K562 (cell line): ENCODE measurements at regions not wholly inside any gene's neighbourhood (a gene's known extent, or its start where the extent isn't known, plus 50 kb on each side); places are given as distances from the start of the nearest gene placed in this dataset.

Source experiments
- ATAC-seq: fragments of 200-7000 bp; cut with Tn5 transposase; 3 replicates; pipeline ENCODE4 v1.9.1; 2020; ENCODE audit warnings: moderate library complexity
- BruUV-seq: library from RNA; stranded (reverse); fragments of 400-500 nt; replicated peaks from 2 replicates; lab custom pipeline; 2021; lab: Mats Ljungman, UMichigan
- CTCF ChIA-PET: fragments of 300-600 bp; formaldehyde crosslinking; extraction: SDS; loops from one replicate; lab custom pipeline; 2021; ENCODE audit warnings: low intra/inter-chr PET ratio; lab: Yijun Ruan, JAX
- POLR2A ChIA-PET: fragments of 300-600, 350-650 bp; sonication (Branson Sonifier 250); formaldehyde crosslinking; extraction: SDS; loops from one replicate; lab custom pipeline; 2021; ENCODE audit warnings: antibody characterized with exemption, inconsistent platforms; lab: Yijun Ruan, JAX
- DNase-seq, 4 experiments: peaks; one replicate each; pipeline versions ENCODE4 v3.0.0 to v3.0.0-alpha.2; 2011 to 2018; ENCODE audit warnings: low spot score in 3 of 4, mixed read lengths in 3 of 4; ENCODE audit errors: extremely low read depth in 1 of 4
- FAIRE-seq: peaks from 2 replicates; lab custom pipeline; 2011; peaks lifted over from hg19 to GRCh38; lab: Jason Lieb, UNC
- H2AFZ ChIP-seq: 2 replicates; pipeline ENCODE4 v1.6.0; 2011; ENCODE audit warnings: low read depth, low read length, control low read depth, inconsistent platforms
- H3K27ac ChIP-seq: fragments of 200-600 bp; 3 replicates; pipeline ENCODE4 v1.8.0; 2011; ENCODE audit warnings: low read depth, mild to moderate bottlenecking, control low read depth, inconsistent platforms, low read length, moderate library complexity, mixed read lengths; ENCODE audit errors: extremely low read depth
- H3K27me3 ChIP-seq, 2 experiments: fragments of 300-600 bp in 1 of 2; 2 replicates in 1 of 2; 3 replicates in 1 of 2; pipeline versions ENCODE4 v1.6.0 to v1.8.0; 2011; ENCODE audit warnings: inconsistent platforms in 2 of 2, low read length in 2 of 2, mild to moderate bottlenecking in 1 of 2, mixed read lengths in 1 of 2, moderate library complexity in 1 of 2; ENCODE audit not compliant: control insufficient read depth in 2 of 2, insufficient read depth in 2 of 2
- H3K36me3 ChIP-seq: fragments of 300-600 bp; 3 replicates; pipeline ENCODE4 v1.8.0; 2011; ENCODE audit warnings: mild to moderate bottlenecking, low read length, inconsistent platforms; ENCODE audit not compliant: control insufficient read depth, insufficient read depth
- H3K4me1 ChIP-seq, 2 experiments: fragments of 200-600 bp in 1 of 2; replicated peaks in 1 of 2; 2 replicates in 1 of 2; 3 replicates in 1 of 2; pipeline versions ENCODE4 v1.5.1 to v1.8.0; 2011; ENCODE audit warnings: inconsistent platforms in 2 of 2, low read length in 2 of 2, mild to moderate bottlenecking in 1 of 2, mixed read lengths in 1 of 2, moderate library complexity in 1 of 2; ENCODE audit not compliant: control insufficient read depth in 2 of 2, insufficient read depth in 2 of 2
- H3K4me2 ChIP-seq: 2 replicates; pipeline ENCODE4 v1.6.1; 2011; ENCODE audit warnings: low read length, control low read depth, inconsistent platforms, mixed read lengths; ENCODE audit not compliant: insufficient read depth
- H3K4me3 ChIP-seq: fragments of 200-600 bp; sonication (generic), shearing (Covaris generic); 2 replicates; pipeline ENCODE4 v1.5.1; 2016; ENCODE audit warnings: control low read depth, inconsistent platforms
- H3K79me2 ChIP-seq: fragments of 200-600 bp; 3 replicates; pipeline ENCODE4 v1.8.0; 2011; ENCODE audit warnings: low read length, inconsistent platforms; ENCODE audit not compliant: control insufficient read depth, insufficient read depth
- H3K9ac ChIP-seq, 2 experiments: 2 replicates each; pipeline versions ENCODE4 v1.6.0 to v1.6.1; 2011; ENCODE audit warnings: low read depth in 2 of 2, low read length in 2 of 2, control low read depth in 1 of 2, inconsistent platforms in 1 of 2, mild to moderate bottlenecking in 1 of 2, mixed read lengths in 1 of 2; ENCODE audit not compliant: insufficient read depth in 1 of 2
- H3K9me1 ChIP-seq: one replicate; pipeline ENCODE4 v1.6.0; 2011; ENCODE audit warnings: inconsistent platforms, mild to moderate bottlenecking, low read length, moderate library complexity; ENCODE audit not compliant: control insufficient read depth, insufficient read depth
- H3K9me3 ChIP-seq: replicated peaks from 2 replicates; pipeline ENCODE4 v1.5.1; 2011; ENCODE audit warnings: low read depth, low read length, inconsistent platforms; ENCODE audit not compliant: control insufficient read depth, insufficient read depth
- H4K20me1 ChIP-seq: replicated peaks from 2 replicates; pipeline ENCODE4 v1.6.1; 2011; ENCODE audit warnings: low read length, inconsistent platforms, mixed read lengths; ENCODE audit not compliant: control insufficient read depth, insufficient read depth
- ATF1 ChIP-seq, 2 experiments: fragments of 450-650 bp in 1 of 2; IDR thresholded peaks; 2 replicates each; pipeline ENCODE4 v1.6.1; 2016; ENCODE audit warnings: missing compliant biosample characterization in 1 of 2, missing genetic modification characterization in 1 of 2
- ATF2 ChIP-seq: sonication (generic); formaldehyde crosslinking; IDR thresholded peaks from 2 replicates; pipeline ENCODE4 v1.8.1; 2022; ENCODE audit warnings: missing genetic modification reagents
- E2F6 ChIP-seq, 2 experiments: IDR thresholded peaks; 2 replicates each; pipeline ENCODE4 v1.6.1; 2011; ENCODE audit warnings: borderline replicate concordance in 1 of 2, control low read depth in 1 of 2, low read depth in 1 of 2, low read length in 1 of 2, mild to moderate bottlenecking in 1 of 2, mixed read lengths in 1 of 2, moderate library complexity in 1 of 2; ENCODE audit not compliant: insufficient read depth in 1 of 2, insufficient read length in 1 of 2, poor library complexity in 1 of 2, severe bottlenecking in 1 of 2; ENCODE audit errors: extremely low read depth in 1 of 2
- ETS2 ChIP-seq: IDR thresholded peaks from 2 replicates; pipeline ENCODE4 v1.6.1; 2016; ENCODE audit warnings: borderline replicate concordance, missing genetic modification characterization, mild to moderate bottlenecking, moderate library complexity, missing compliant biosample characterization; ENCODE audit not compliant: poor library complexity, severe bottlenecking
- GTF2B ChIP-seq: IDR thresholded peaks from 2 replicates; pipeline ENCODE4 v1.6.1; 2011; ENCODE audit not compliant: insufficient read length; ENCODE audit errors: extremely low read depth
- HDAC1 ChIP-seq, 2 experiments: fragments of 450-650 bp; IDR thresholded peaks; 2 replicates each; pipeline ENCODE4 v1.6.1; 2016 to 2017; ENCODE audit warnings: inconsistent platforms in 1 of 2, mild to moderate bottlenecking in 1 of 2, moderate library complexity in 1 of 2
- HIVEP1 ChIP-seq: fragments of 250-450 bp; sonication (Bioruptor Pico); IDR thresholded peaks from 2 replicates; pipeline ENCODE4 v1.4.0; 2020; ENCODE audit warnings: mild to moderate bottlenecking
- MEF2A ChIP-seq: IDR thresholded peaks from 2 replicates; pipeline ENCODE4 v1.6.1; 2011; ENCODE audit warnings: low read depth, mild to moderate bottlenecking, low read length, moderate library complexity; ENCODE audit not compliant: control insufficient read depth
- NFATC3 ChIP-seq: fragments of 450-650 bp; IDR thresholded peaks from 2 replicates; pipeline ENCODE4 v1.6.1; 2017; ENCODE audit warnings: mild to moderate bottlenecking
- NFE2 ChIP-seq: IDR thresholded peaks from 2 replicates; pipeline ENCODE4 v1.6.1; 2014; ENCODE audit warnings: antibody characterized with exemption, low read depth
- NR3C1 ChIP-seq: sonication (generic); formaldehyde crosslinking; IDR thresholded peaks from 2 replicates; pipeline ENCODE4 v1.8.1; 2022; ENCODE audit warnings: missing genetic modification reagents
- RFX7 ChIP-seq: fragments of 250-450 bp; sonication (Bioruptor Pico); IDR thresholded peaks from 2 replicates; pipeline ENCODE4 v1.5.1; 2021; ENCODE audit warnings: mild to moderate bottlenecking
- ZKSCAN1 ChIP-seq: fragments of 150-350 bp; IDR thresholded peaks from 2 replicates; pipeline ENCODE4 v1.6.1; 2016; ENCODE audit warnings: low read depth, low read length
- ZNF311 ChIP-seq: fragments of 250-450 bp; sonication (Bioruptor Pico); IDR thresholded peaks from 2 replicates; pipeline ENCODE4 v1.4.0; 2020; ENCODE audit warnings: mild to moderate bottlenecking, moderate library complexity
- ZNF384 ChIP-seq: IDR thresholded peaks from 2 replicates; pipeline ENCODE4 v1.6.1; 2012; ENCODE audit warnings: low read depth, low read length, improper control_type of control experiment
- ZNF518B ChIP-seq: fragments of 250-450 bp; sonication (Bioruptor Pico); IDR thresholded peaks from 2 replicates; pipeline ENCODE4 v1.5.0; 2021; ENCODE audit warnings: mild to moderate bottlenecking, moderate library complexity
- WGBS: fragments of 100-300 bp; shearing (Covaris generic); methylation state at CpG from one replicate; pipeline ENCODE4 v1.1.6; 2016; ENCODE audit warnings: low coverage, mixed read lengths; ENCODE audit not compliant: insufficient coverage; ENCODE audit errors: missing lambda C conversion rate; 5-methylcytosine and 5-hydroxymethylcytosine counted together
- in situ Hi-C: fragments of 300-500 bp; cut with MboI; formaldehyde crosslinking; loops from 4 replicates; pipeline ENCODE4 v1.15.0; 2018; ENCODE audit warnings: inconsistent platforms, mixed read lengths
- intact Hi-C: fragments of 100-400 bp; cut with micrococcal nuclease; formaldehyde crosslinking; loops from 2 replicates; pipeline ENCODE4 v1.14.2; 2022

GRCh38 chr9:106632621-106633020 is 230.3 kb upstream of the ZNF462 start:
- ChIA-PET POLR2A (no interaction called here), CTCF (no interaction called here)
- Histone ChIP-seq H2AFZ (no peak overlapping the region), H3K4me1 (no peaks in the 10 kb centered on the region), H4K20me1 (no peaks in the 10 kb centered on the region), H3K9me1 (no peaks in the 10 kb centered on the region), H3K36me3 (no peaks in the 10 kb centered on the region), H3K27me3 (no peaks in the 10 kb centered on the region), H3K79me2 (no peaks in the 10 kb centered on the region), H3K4me2 (no peak overlapping the region), H3K9ac (no peak overlapping the region), H3K4me3 (no peak overlapping the region), H3K9me3 (no peaks in the 10 kb centered on the region), H3K27ac (no peak overlapping the region)
- WGBS, result 0% methylated on average over 3 of the region's 3 CpGs
- ATAC-seq (no peak), DNase-seq (no peak), FAIRE-seq (no peak)
- TF ChIP-seq NFATC3 (no peak), ATF1 (CRISPR knock-in tag; IDR thresholded peaks at IDR 0.05) (no peak), ATF1 (tag; IDR thresholded peaks at IDR 0.05) (no peak), NFE2 (no peak), NR3C1 (CRISPR knock-in tag) (no peak), ZNF384 (no peak), E2F6 (IDR thresholded peaks at IDR 0.05; ENCODE audit: borderline replicate concordance in 1 of 2, extremely low read depth in 1 of 2, insufficient read depth in 1 of 2, insufficient read length in 1 of 2, low read depth in 1 of 2, low read length in 1 of 2, poor library complexity in 1 of 2, severe bottlenecking in 1 of 2) (no peak), ZNF518B (no peak), RFX7 (no peak), HDAC1 (IDR thresholded peaks at IDR 0.05) (no peak), HIVEP1 (CRISPR knock-in tag) (no peak), MEF2A (no peak), ETS2 (no peak), GTF2B (no peak), ZKSCAN1 (no peak), ZNF311 (CRISPR knock-in tag) (no peak), ATF2 (no peak)
- in situ Hi-C loops (no loop called here), intact Hi-C loops (no loop called here)
- no TSS peak for BruUV-seq
